HG03432 (cell line): ENCODE measurements at regions not wholly inside any gene's neighbourhood (a gene's known extent, or its start where the extent isn't known, plus 50 kb on each side); places are given as distances from the start of the nearest gene placed in this dataset.
"Not testable (repeated sequence)": the region's sequence is repeated elsewhere in the genome, so short reads cannot be mapped to it uniquely, and the experiment has no call there.

Source experiments
- ATAC-seq: cut with Tn5 transposase; IDR thresholded peaks from one replicate; pipeline ENCODE4 v1.9.1; 2021; ENCODE audit warnings: mild to moderate bottlenecking, moderate library complexity; ENCODE audit not compliant: unreplicated experiment

GRCh38 chr10:6986927-6987326 is 406.9 kb upstream of the PRKCQ start:
- no peak for ATAC-seq

GRCh38 chr10:6985644-6986043 is 405.6 kb upstream of the PRKCQ start:
- no peak for ATAC-seq

DNA sequence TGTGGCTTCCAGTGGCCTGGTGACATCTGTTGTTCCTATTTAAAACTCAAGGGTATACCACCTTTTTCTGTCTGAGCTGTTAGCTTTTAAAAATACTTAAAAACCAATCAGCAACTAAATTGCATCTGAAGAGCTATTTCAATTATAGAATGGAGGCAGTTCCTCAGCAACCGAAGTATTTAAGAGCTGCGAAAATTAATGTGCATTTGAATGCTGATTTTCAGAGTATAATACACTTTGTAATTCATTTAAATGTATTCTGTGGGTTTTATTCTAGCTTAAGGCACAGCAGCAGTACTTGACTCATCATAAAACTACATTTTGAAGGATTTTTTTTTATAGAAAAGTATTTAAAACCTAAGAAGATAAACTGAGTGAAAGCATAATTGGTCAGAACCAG is 404.9 kb upstream of the PRKCQ start:
- no peak for ATAC-seq

- not testable (repeated sequence) for ATAC-seq
Measured at GRCh38 chr10:6984016-6984415, 403.9 kb upstream of the PRKCQ start.

GRCh38 chr10:6980353-6980752 is 400.3 kb upstream of the PRKCQ start:
- no peak for ATAC-seq

DNA sequence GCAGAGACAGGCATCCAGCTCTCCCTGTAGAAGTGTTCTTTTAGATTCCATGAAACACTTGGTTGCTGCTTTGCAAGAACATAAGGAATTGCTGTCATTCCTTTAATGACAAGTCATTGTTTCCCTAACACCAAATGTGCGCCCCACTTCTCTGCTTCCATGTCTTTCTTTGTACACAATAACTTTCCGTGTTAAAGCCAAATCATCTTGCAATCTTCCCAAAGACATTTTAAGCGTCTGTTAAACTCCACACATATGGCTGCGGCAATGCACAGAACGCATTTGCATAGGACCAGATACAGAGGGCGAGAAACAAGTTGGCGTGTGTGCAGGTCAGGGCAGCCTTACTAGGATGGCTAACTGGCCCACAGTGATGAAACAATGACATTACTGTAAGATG is 399.3 kb upstream of the PRKCQ start:
- no peak for ATAC-seq

DNA sequence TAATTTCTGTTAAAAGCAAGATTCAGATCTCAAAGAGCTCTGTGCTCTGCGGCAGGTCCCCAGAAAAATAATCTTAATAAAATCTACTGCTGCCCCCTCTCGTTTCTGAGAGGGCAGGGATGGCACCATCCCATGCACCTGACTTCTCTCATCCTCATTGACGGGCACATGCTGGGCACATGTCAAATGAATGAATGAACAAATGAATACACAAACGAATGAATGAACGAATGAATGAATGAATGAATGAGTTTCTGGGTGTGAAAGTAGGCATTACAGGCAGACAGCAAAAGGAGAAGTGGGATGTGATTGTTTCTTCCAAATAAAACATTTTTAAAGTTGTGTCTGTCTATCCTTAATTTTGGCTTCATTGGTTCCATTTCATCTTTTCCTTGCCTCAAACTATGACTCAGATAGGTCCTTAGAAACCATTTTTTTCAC is 398.1 kb upstream of the PRKCQ start:
- no peak for ATAC-seq

- ATAC-seq: no peak
Measured at GRCh38 chr10:6977398-6978186, 397.5 kb upstream of the PRKCQ start.

GRCh38 chr10:6973899-6974298 is 393.8 kb upstream of the PRKCQ start:
- ATAC-seq: no peak

DNA sequence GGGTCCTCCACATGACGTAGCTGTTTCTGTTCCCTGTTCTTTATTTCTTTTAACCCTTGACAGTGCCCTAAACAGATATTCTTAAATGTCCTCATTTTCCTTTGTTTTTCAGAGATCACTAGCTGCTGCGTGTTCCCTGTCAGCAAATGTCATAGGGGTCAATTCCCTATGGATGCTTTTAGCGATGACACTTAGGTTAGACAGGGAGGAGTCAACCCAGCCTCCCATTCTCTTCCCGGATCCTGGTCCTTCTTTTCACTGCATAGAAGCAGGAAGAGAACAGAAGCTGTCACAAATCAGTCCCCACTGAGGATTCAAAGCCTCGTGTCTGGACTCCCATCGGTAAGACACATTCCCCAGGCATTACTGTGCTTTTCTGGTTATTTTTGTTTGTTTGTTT is 392.1 kb upstream of the PRKCQ start:
- ATAC-seq: no peak

DNA sequence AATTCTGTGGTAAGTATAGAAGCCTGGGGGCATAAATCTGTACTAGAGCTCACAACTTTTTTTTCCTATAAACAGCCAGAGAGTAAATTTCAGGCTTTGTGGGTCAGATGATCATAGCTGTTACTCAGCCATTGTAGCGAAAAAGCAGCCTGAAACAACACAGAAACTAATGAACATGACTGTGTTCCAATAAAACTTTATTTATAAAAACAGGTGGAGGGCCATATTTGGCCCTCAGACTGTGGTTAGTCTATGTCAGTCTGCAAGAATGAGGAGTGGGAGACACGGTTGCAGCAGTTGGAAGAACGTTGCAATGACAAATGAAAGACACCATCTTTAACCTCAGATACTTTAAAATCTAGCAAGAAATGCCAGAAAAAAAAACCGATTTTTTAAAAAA is 389.6 kb upstream of the PRKCQ start:
- no peak for ATAC-seq

GRCh38 chr10:6964543-6964942 is 384.5 kb upstream of the PRKCQ start:
- ATAC-seq: no peak

GRCh38 chr10:6962576-6962975 is 382.5 kb upstream of the PRKCQ start:
- ATAC-seq: no peak

DNA sequence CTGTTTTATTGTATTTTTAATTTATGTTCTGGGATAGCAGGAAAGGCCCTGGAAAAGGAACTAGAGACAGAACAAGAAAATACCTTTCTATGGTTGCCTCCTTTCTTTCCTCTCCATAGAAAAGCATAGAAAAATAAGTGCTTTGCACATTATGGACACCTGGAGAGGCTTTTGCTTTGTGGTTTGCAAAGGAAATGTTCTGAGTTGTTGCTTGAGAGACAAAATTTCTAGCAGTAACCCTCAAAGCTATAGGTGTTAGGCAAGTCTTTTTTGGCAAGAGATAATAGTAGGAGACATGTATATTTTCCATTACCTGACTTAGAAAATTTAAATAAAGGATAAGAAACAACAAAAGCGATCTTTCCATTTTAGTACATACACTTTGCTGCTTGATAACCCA is 378.6 kb upstream of the PRKCQ start:
- ATAC-seq: no peak

DNA sequence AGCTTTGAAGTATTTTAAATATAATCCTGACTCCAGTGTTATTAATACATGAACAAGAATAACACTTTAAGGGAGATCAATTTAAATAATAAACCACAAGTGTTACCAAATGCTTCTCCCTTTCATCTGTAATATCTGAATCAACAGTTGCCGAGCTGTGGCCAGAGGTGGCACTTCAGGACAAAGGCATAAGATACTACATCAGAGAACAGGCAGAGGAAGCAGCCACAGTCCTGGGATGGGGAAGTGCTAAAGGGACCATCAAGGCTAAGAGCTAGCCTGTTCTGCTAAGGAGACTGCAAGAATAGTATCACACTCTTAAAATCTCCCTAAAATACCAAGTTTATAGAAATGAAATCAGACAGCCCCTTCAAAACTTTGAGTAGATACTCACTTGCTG is 378.2 kb upstream of the PRKCQ start:
- no peak for ATAC-seq

- ATAC-seq: no peak
Measured at GRCh38 chr10:6957851-6958250, 377.8 kb upstream of the PRKCQ start.

- no peak for ATAC-seq
Measured at GRCh38 chr10:6956562-6956961, 376.5 kb upstream of the PRKCQ start.

DNA sequence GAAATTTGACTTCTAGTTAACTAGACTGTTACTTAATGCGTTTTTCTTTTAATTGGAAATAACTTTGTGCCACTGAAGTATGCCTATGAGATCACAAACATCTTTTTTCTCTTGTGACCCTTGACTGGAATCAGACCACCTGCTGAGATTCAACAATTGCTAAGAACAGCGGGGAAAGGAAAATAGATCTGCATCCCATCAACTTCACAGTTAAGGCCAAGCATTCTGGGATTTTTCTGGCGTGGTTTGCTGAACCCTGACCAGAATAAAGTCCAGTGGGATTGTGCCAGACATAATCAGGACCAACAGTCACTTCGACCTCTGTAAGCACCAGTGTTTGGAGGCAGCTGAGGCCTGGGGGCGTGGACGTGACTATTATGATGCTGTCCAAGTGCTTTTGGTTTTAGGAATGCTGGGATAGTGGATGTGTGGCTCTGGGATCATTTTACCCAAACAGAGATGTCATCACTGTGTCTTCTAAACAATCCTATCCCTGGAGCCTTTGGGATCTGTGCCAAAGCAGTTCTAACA is 373.3 kb upstream of the PRKCQ start:
- no peak for ATAC-seq

DNA sequence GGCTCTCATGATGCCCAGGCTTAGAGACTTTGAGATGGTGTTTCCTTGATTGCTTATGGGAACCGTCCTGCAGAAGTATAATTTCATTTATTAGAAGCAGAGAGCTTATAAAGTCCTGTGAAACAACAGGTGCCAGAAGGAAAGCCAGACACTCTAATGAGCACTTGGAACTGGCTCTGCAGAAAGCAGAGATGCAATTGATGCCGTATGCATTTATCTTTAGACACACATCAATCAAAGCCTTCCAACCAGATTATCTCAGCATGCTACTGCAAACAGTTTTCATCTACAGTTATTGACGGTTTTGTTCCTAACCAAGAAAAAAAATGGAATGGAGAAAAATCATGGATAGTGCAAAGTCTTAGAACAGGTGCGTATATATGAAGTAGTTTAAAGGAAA is 371.7 kb upstream of the PRKCQ start:
- no peak for ATAC-seq

- no peak for ATAC-seq
Measured at GRCh38 chr10:6950133-6950532, 370.1 kb upstream of the PRKCQ start.

- no peak for ATAC-seq
Measured at GRCh38 chr10:6944436-6944835, 364.4 kb upstream of the PRKCQ start.

DNA sequence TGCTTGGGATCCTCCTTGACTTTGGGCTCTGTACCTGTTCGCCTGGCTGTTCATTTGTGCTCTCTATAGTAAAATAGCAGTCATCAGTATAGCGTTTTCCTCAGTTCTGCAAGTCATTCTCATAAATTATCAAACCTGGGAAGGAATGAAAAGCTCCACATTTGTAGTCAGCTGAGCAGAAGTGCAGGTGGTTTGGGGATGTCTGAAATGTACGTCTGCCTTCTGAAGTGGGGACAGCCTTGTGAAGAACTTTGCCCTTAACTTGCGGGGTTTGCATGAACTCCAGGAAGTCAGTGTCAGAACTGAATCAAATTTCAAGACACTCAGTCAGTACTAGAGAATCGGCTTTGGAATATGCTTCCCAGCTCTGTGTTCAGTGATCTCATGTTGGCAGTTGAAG is 358.3 kb upstream of the PRKCQ start:
- no peak for ATAC-seq

- no peak for ATAC-seq
Measured at GRCh38 chr10:6936931-6937330, 356.9 kb upstream of the PRKCQ start.
